ENCODE measurements at regions not wholly inside any gene's neighbourhood (a gene's known extent, or its start where the extent isn't known, plus 50 kb on each side); places are given as distances from the start of the nearest gene placed in this dataset.

DNA sequence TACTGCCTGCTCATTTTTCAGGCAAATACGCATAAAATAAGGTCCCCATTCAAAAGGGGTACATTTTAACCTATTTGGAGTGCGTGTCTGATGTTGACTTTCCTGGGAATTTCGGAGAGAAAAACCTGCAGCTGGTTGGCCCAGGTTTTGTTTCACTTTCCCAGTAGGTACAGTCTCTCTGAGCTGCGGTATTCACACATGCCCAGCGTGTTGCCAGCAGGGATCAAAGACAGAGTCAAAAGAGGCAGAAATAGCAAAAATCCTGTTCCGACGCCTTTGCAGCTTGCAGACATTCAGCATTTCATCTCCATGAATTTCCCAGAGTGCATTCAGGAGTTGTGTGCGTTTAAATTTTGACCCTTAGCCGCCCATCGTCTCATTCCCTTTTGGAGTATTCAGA is 855.4 kb upstream of the CELF4 start:
- no peak for DNase-seq (ENCODE audit: low spot score)
- Histone ChIP-seq H3K9me3 (no peaks in the 10 kb centered on the region), H3K27ac (no peak overlapping the region), H3K36me3 (no peaks in the 10 kb centered on the region), H3K4me3 (no peak overlapping the region), H3K27me3 (replicated peaks; ENCODE audit: insufficient read depth) (no peaks in the 10 kb centered on the region), H3K4me1 (ENCODE audit: control insufficient read depth in 1 of 2, low read depth in 2 of 2) (no peaks in the 10 kb centered on the region)
- TF ChIP-seq, protein P1, sequence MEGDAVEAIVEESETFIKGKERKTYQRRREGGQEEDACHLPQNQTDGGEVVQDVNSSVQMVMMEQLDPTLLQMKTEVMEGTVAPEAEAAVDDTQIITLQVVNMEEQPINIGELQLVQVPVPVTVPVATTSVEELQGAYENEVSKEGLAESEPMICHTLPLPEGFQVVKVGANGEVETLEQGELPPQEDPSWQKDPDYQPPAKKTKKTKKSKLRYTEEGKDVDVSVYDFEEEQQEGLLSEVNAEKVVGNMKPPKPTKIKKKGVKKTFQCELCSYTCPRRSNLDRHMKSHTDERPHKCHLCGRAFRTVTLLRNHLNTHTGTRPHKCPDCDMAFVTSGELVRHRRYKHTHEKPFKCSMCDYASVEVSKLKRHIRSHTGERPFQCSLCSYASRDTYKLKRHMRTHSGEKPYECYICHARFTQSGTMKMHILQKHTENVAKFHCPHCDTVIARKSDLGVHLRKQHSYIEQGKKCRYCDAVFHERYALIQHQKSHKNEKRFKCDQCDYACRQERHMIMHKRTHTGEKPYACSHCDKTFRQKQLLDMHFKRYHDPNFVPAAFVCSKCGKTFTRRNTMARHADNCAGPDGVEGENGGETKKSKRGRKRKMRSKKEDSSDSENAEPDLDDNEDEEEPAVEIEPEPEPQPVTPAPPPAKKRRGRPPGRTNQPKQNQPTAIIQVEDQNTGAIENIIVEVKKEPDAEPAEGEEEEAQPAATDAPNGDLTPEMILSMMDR (IDR thresholded peaks at IDR 0.05): no peak
- ATAC-seq (ENCODE audit: insufficient number of reproducible peaks, low FRiP score, low read depth): no peak

DNA sequence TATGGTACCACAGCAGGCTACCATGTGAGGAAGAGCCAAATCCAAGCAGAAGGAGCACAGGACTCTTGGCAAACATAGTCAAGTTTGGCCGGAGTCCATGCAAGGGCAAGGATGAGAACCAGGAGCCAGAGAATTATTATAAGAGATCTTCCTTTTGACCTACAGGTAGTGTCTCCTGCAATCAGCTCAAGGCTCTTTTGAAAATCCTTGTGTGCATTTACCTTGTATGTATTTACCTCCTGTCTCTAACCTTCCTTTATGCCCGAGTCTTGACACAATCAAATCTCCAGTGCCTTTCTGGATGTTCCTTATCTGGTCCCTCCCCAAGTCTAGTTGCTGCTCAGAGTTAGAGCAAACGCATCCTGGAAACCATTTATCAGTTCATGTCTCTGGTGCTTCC is 855.0 kb upstream of the CELF4 start:
- no peak for ATAC-seq (ENCODE audit: insufficient number of reproducible peaks, low FRiP score, low read depth)

DNA sequence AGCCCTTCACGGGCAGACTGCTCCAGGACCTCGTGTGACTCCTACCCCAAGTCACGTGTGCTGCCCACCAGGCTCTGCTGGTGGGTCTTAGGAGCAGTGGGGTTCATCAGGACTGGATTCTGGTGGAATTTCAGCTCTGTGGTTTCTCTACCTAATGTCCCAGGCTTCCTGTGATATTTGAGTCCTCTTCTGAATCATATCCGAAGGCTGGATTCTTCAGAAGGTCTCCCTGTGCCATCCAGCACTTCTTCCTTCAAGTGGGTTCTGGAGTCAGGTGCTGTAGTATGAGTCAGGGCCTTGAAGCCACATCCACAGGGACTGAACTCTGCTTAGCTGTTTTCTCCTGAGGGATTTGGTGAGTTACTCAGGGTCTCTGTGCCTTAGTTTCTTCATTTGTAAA is 850.2 kb upstream of the CELF4 start:
- no peak overlapping the region for H3K27ac ChIP-seq
- H3K9me3 ChIP-seq: no peaks in the 10 kb centered on the region
- TF ChIP-seq, protein P1 (IDR thresholded peaks at IDR 0.05): no peak
- no peak for DNase-seq (ENCODE audit: low spot score)
- H3K36me3 ChIP-seq: no peaks in the 10 kb centered on the region
- no peak for ATAC-seq (ENCODE audit: insufficient number of reproducible peaks, low FRiP score, low read depth)
- H3K4me1 ChIP-seq (ENCODE audit: control insufficient read depth in 1 of 2, low read depth in 2 of 2): no peaks in the 10 kb centered on the region
- H3K27me3 ChIP-seq (replicated peaks; ENCODE audit: insufficient read depth): no peaks in the 10 kb centered on the region
- no peak overlapping the region for H3K4me3 ChIP-seq

More for the DNA sequence above, 855.0 kb upstream of the CELF4 start:
- H3K4me3 ChIP-seq: no peak overlapping the region
- TF ChIP-seq, protein P1 (IDR thresholded peaks at IDR 0.05): no peak
- H3K27me3 ChIP-seq (replicated peaks; ENCODE audit: insufficient read depth): no peaks in the 10 kb centered on the region
- H3K9me3 ChIP-seq: no peaks in the 10 kb centered on the region
- no peaks in the 10 kb centered on the region for H3K4me1 ChIP-seq (ENCODE audit: control insufficient read depth in 1 of 2, low read depth in 2 of 2)
- no peak overlapping the region for H3K27ac ChIP-seq
- H3K36me3 ChIP-seq: no peaks in the 10 kb centered on the region
- DNase-seq (ENCODE audit: low spot score): no peak

DNA sequence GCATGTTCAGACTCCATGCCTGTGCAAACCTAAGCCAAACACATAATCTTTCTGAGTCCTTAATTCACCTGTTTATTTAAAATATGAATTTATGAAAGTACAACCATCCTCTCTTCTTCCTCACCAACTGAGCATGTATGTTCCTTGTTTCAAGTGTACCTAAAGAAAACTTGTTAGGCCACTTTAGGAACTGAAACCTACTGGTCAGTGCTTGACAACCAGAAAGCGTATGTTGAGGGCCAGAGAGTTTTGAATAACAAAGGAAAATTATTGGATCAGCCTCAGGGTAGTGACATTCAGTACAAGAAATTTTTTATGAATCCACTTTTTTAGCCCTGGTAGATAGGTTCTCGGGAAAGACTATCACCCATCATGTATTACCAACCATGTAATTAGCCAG is 847.6 kb upstream of the CELF4 start:
- Histone ChIP-seq H3K27ac (no peak overlapping the region), H3K9me3 (no peaks in the 10 kb centered on the region), H3K4me3 (no peak overlapping the region), H3K36me3 (no peaks in the 10 kb centered on the region), H3K27me3 (replicated peaks; ENCODE audit: insufficient read depth) (no peaks in the 10 kb centered on the region), H3K4me1 (ENCODE audit: control insufficient read depth in 1 of 2, low read depth in 2 of 2) (no peaks in the 10 kb centered on the region)
- DNase-seq (ENCODE audit: low spot score): no peak
- TF ChIP-seq, protein P1 (IDR thresholded peaks at IDR 0.05): no peak
- ATAC-seq (ENCODE audit: insufficient number of reproducible peaks, low FRiP score, low read depth): no peak

DNA sequence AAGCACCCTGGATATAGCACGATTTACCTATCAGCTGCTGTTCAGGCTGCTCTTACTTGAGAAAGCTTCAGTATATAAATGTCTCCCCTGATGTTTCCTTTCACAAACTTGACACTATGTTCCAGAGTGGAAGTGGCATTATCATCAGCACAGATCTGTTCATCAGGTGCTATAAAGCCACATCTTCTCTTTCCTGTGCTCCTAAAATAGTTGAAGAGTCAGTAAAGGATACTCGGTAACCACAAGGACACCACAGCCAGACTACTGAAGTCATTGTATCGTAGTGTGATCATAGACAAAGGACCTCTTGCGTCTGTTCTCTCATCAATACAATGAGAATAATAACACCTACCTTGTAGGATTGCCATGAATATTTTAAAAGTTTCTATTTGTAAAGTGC is 841.0 kb upstream of the CELF4 start:
- Histone ChIP-seq H3K27me3 (replicated peaks; ENCODE audit: insufficient read depth) (no peaks in the 10 kb centered on the region), H3K4me3 (no peak overlapping the region), H3K36me3 (no peaks in the 10 kb centered on the region), H3K27ac (no peak overlapping the region), H3K4me1 (ENCODE audit: control insufficient read depth in 1 of 2, low read depth in 2 of 2) (no peaks in the 10 kb centered on the region), H3K9me3 (no peaks in the 10 kb centered on the region)
- DNase-seq (ENCODE audit: low spot score): no peak
- TF ChIP-seq, protein P1 (IDR thresholded peaks at IDR 0.05): no peak
- ATAC-seq (ENCODE audit: insufficient number of reproducible peaks, low FRiP score, low read depth): no peak
